HG03064 (cell line): ENCODE measurements at regions not wholly inside any gene's neighbourhood (a gene's known extent, or its start where the extent isn't known, plus 50 kb on each side); places are given as distances from the start of the nearest gene placed in this dataset.

Experiments
- ATAC-seq: cut with Tn5 transposase; IDR thresholded peaks from one replicate; pipeline ENCODE4 v1.9.1; 2021; ENCODE audit warnings: low read depth; ENCODE audit not compliant: unreplicated experiment

GRCh38 chr6:148175550-148176188 is 167.0 kb upstream of the SASH1 start:
- ATAC-seq: no peak

GRCh38 chr6:148177589-148178233 is 164.9 kb upstream of the SASH1 start:
- no peak for ATAC-seq

- ATAC-seq: no peak
Observed at GRCh38 chr6:148179786-148180185, 162.9 kb upstream of the SASH1 start.

- ATAC-seq: no peak
Observed at GRCh38 chr6:148182378-148182777, 160.3 kb upstream of the SASH1 start.

- no peak for ATAC-seq
Observed at GRCh38 chr6:148183776-148184175, 158.9 kb upstream of the SASH1 start.

- no peak for ATAC-seq
Observed at GRCh38 chr6:148186916-148187315, 155.7 kb upstream of the SASH1 start.

GRCh38 chr6:148192310-148192709 is 150.3 kb upstream of the SASH1 start:
- no peak for ATAC-seq

- ATAC-seq: no peak
Observed at GRCh38 chr6:148193063-148193680, 149.5 kb upstream of the SASH1 start.

- ATAC-seq: no peak
Observed at GRCh38 chr6:148195511-148195910, 147.1 kb upstream of the SASH1 start.

GRCh38 chr6:148199584-148199983 is 143.1 kb upstream of the SASH1 start:
- no peak for ATAC-seq

GRCh38 chr6:148200293-148200692 is 142.3 kb upstream of the SASH1 start:
- ATAC-seq: no peak

GRCh38 chr6:148200781-148201180 is 141.9 kb upstream of the SASH1 start:
- ATAC-seq: no peak

- peak; percentile 20 for ATAC-seq
Observed at GRCh38 chr6:148203281-148203925, 139.2 kb upstream of the SASH1 start.

GRCh38 chr6:148203970-148204369 is 138.7 kb upstream of the SASH1 start:
- ATAC-seq: peak; percentile 100

- no peak for ATAC-seq
Observed at GRCh38 chr6:148208298-148208697, 134.3 kb upstream of the SASH1 start.

GRCh38 chr6:148211777-148212324 is 130.8 kb upstream of the SASH1 start:
- no peak for ATAC-seq

GRCh38 chr6:148212366-148212765 is 130.3 kb upstream of the SASH1 start:
- no peak for ATAC-seq

- no peak for ATAC-seq
Observed at GRCh38 chr6:148213366-148213765, 129.3 kb upstream of the SASH1 start.

- ATAC-seq: no peak
Observed at GRCh38 chr6:148214667-148215066, 128.0 kb upstream of the SASH1 start.

GRCh38 chr6:148217051-148217450 is 125.6 kb upstream of the SASH1 start:
- no peak for ATAC-seq

- ATAC-seq: no peak
Observed at GRCh38 chr6:148217921-148218320, 124.7 kb upstream of the SASH1 start.
